Mammary epithelial cell (primary cell): ENCODE measurements at regions not wholly inside any gene's neighbourhood (a gene's known extent, or its start where the extent isn't known, plus 50 kb on each side); places are given as distances from the start of the nearest gene placed in this dataset.

Experiments used
- CTCF ChIP-seq, 2 donors: IDR thresholded peaks in 1 of 2; conservative IDR thresholded peaks in 1 of 2; 2 replicates each; pipeline ENCODE4 v1.5.1; 2011 to 2012; ENCODE audit warnings: inconsistent platforms in 2 of 2, low read length in 2 of 2, mild to moderate bottlenecking in 2 of 2, control low read depth in 1 of 2, low read depth in 1 of 2; ENCODE audit not compliant: insufficient read depth in 1 of 2; ENCODE audit errors: extremely low read depth in 1 of 2
- EZH2 ChIP-seq: IDR thresholded peaks from 2 replicates; pipeline ENCODE4 v1.6.1; 2012; ENCODE audit warnings: low read length, inconsistent platforms, borderline replicate concordance

- no peak for TF ChIP-seq CTCF (conservative IDR thresholded peaks at IDR 0.05 in 1 of 2, IDR thresholded peaks at IDR 0.05 in 1 of 2; ENCODE audit: extremely low read depth in 1 of 2, insufficient read depth in 1 of 2, low read depth in 1 of 2, low read length in 2 of 2)
- no peak for TF ChIP-seq EZH2
Observed at GRCh38 chr5:25995209-25995608, 1043.2 kb downstream of the CDH9 start.
